SH-SY5Y (cell line): ENCODE measurements at regions not wholly inside any gene's neighbourhood (a gene's known extent, or its start where the extent isn't known, plus 50 kb on each side); places are given as distances from the start of the nearest gene placed in this dataset.

Source experiments
- GATA2 ChIP-seq: IDR thresholded peaks from 2 replicates; pipeline ENCODE4 v1.6.1; 2011; ENCODE audit warnings: mild to moderate bottlenecking, low read depth, low read length
- GATA3 ChIP-seq: IDR thresholded peaks from 2 replicates; pipeline ENCODE4 v1.6.1; 2011; ENCODE audit warnings: low read depth, mild to moderate bottlenecking, low read length, moderate library complexity

GRCh38 chr2:221857719-221858118 is 285.6 kb upstream of the EPHA4 start:
- no peak for TF ChIP-seq GATA3
- no peak for TF ChIP-seq GATA2
